Globus pallidus (tissue), 1 donor: ENCODE measurements at regions not wholly inside any gene's neighbourhood (a gene's known extent, or its start where the extent isn't known, plus 50 kb on each side); places are given as distances from the start of the nearest gene placed in this dataset.
"Not testable (repeated sequence)": the region's sequence is repeated elsewhere in the genome, so short reads cannot be mapped to it uniquely, and the experiment has no call there.

Experiments used
- DNase-seq: peaks from one replicate; pipeline ENCODE4 v3.0.0-alpha.2; 2015; ENCODE audit warnings: low spot score

DNA sequence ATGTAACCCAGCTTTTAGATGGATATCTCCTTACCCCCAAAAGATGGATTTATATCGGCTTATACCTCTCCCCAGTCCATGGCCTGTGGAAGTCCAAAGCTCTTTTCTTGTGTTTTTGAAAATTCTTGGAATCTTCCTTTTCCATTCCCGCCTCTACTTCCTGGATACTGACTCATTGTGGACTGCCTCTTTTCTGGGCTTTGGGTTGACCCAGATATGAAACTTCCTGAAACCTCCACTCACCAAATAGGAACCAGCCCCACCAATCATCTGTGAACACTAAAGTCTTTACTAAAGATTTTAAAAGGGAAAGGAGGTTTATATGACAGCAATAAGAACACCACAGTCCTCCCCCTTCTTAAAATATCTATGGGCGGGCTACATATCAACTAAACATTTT lies 163.4 kb upstream of the SYN3 start:
- DNase-seq: no peak

DNA sequence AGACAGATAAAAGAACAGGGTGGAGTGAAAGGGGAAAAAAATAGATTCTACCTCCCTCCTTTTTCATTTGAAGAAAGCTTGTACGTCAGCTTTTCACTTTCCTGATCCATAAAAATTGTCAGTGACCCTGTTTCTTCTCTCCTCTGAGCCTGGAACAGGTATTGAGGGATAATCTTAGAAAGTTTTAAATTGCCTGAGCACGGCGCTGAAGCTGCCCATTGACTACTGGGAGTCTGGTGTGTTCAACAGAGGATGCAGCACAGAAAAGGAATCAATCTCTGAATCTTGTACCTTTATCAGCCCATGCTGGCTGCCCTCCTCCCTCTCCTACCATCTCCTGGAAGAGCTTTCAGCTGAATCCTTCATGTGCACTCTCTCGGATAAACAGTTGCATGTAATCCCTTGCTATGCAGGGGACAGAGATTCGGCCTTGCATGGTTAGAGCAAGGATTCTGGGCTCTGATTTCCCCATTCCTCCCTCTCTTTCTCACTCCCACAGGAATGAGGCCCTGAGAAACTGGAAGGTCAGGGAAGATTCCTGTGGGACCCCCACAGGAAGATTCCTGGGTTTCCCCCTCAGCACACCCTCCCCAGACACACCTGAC lies 162.4 kb upstream of the SYN3 start:
- DNase-seq: no peak

DNA sequence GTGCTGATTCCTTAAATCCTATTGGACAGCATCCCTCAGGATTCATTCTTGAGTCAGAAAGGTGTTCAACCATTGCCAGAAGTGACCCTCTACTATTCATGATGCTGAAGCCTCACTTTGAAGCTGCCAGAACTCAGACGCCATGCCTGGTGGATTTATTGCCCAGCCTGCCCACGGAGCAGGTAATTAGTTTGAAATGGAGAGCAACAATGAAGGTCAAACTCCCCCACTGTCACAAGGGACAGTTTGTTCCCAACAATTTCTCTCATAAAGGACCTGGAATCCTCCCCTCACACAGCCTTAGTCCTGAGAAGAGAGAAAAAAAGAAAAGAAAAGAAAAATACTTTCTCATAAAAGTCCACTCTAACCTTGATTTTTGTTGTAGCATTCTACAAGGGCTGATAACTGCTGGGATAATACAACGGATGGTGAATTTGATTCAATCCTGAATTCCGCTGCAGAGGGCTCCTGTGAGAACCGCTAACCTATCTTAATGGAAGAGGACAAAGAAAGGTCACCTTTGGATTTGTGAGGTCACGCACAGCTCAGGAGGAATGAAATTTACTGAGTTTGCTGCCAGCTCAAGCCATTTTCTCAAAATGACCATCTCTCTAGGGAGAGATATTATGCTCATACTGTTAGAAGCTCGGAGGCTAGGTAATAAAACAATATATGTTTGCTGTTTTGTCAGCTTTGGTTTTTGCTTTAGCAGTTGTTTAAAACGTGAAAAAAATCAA lies 161.6 kb upstream of the SYN3 start:
- DNase-seq: no peak

DNA sequence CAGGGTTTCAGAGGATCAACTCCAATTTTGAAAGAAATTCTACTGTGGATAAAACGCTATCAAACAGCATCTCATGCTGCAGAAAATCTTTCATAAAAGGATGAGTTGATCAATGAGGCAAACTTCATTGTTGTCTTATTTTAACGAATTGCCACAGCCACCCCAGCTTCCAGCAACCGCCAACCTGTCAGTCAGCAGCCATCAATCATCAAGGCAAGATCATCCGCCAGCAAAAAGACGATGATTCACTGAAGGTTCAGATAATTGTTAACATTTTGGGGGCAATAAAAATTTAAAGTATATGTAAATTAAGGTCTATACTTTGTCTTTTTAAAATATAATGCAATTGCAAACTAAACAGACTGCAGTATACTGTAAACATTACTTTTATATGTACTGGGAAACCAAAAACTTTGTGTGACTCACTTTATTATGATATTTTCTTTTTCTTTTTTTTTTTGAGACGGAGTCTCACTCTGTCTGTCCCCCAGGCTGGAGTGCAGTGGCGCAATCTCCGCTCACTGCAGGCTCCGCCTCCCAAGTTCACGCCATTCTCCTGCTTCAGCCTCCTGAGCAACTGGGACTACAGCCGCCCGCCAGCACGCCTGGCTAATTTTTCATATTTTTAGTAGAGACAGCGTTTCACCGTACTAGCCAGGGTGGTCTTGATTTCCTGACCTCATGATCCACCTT lies 155.3 kb upstream of the SYN3 start:
- DNase-seq: no peak

DNA sequence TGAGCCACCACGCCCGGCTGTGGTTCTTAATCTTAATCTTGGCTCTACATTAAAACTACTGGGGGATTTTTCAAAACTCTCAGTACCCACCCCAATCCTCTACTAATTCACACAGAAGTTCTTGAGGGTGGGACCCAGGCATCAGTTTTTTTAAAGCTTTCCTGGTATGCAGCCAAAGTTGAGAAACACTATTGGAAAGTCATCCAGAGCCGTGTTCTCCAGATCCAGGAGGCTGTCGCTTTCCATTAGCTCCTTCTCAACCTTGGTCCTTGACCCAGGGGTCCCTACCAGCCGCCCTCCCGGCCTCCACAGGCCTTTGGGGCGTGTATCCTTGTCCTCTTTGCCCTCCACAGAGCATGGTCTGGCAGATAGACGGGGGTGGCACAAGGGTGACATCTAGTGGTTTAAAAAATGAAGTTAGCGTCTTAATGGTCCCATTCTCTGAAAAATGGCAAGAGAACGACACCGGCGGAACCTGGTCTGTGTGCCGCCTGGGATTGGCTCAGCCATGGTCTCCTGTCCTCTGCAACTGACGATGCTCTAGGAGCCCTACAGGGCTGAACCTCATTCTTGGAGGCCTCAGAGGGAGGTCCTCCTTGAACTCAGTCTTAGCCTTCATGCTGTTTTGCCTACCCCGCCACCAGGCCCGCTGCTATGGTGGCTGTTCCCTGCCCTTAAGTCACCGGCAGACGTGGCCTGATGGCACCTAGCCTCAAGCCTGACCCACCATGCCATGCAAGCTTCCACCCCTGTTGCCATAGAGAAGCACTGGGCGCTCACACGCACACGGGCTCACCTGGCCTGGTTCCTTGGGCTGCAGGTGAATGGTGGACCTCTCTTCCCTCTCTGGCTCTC lies 152.0 kb upstream of the SYN3 start:
- peak; percentile 15 for DNase-seq

DNA sequence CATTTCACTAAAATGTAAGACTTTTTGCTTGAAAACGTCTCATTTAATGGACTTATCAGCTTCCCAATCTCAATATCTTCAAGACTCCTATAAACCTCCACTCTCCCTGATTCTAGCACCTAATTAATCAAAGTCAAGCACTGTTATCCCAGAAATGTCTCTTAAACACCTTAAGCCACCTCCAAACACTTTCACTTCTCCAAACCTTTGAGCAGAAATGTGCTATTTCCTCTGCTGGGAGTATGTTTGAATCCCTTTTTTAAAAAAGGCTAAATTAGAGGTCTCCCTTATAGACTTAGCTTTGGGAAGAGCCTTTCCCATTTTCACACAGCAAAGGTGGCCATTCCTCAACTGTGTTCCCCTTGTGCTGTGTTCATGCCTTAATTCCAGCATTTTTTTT lies 146.2 kb upstream of the SYN3 start:
- no peak for DNase-seq

DNA sequence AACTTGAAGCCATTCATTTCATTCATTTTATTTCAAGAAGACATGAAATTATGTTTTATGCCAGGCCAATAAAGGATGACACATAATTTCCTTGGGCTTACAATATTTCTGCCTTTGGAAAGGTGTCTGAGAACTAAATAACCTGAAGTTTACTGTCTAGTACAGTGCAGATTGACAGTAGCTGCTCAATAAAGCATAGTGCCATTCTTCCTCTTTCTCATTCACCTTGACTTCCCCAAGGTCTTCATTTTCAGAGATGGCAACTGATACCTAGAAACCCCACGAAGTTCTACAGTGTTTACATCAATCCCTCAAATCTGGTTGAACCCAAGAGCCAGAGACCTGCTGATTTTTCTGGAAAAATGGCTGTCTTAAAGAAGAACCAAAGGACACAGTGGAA lies 144.3 kb upstream of the SYN3 start:
- no peak for DNase-seq

DNA sequence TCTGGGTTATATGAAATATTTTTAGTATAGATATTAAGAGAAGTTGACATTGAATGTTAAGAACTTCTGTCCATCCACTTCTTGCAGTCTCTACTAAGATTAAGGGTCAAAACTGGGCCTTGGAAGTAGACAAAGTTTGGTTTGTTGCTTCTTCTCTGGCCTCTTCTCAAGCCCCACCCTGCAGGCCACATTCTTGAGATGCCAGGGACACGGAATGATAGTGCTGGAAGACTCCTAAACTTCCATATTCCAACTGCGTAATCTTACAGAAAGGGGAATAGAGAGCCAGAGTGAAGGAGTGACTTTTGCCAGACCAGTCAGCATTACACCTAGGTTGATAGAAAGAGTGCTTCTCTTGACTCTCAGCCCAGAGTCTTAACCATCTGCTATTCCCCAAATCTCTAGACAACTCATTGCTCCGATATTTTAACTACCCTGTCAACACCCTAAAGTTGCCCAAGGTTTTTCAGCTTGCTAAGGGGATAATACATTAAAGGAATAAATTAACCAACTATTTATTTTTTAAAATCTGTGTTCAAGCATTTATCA lies 136.4 kb upstream of the SYN3 start:
- no peak for DNase-seq

DNA sequence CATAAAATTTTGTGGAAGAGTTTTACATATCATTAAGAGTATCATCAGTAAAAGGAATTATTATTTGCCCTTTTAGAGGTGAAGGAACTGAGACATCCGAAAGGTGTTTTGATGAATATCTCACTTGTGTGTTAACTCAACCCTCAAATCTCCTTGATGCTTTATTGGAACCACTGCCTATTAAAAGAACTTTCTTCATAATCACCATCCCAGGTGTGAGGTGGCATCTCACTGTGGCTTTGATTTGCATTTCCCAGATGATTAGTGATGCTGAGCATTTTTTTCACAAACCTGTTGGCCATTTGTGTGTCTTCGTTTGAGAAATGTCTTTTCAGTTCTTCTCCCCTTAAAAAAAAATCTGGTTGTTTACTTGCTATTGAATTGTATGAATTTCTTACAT lies 134.0 kb upstream of the SYN3 start:
- no peak for DNase-seq

DNA sequence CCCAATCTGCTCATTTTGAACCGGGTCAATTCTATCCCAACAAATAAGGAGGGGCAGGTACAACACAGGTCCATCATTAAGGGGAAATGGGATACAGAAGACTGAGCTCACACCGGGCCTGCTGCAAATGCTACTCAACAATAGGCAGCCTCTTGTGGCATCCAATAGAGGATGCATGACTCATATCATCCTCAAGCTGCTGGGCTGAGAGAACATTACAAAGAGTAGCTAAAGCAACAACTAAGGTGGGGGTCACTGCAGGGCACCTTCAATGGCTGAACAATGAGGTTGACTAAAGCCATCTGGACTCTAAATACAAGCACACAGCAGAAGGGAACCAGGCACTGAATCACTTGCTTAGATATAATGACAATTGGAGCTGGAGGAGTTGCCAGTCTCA lies 130.1 kb upstream of the SYN3 start:
- DNase-seq: no peak

DNA sequence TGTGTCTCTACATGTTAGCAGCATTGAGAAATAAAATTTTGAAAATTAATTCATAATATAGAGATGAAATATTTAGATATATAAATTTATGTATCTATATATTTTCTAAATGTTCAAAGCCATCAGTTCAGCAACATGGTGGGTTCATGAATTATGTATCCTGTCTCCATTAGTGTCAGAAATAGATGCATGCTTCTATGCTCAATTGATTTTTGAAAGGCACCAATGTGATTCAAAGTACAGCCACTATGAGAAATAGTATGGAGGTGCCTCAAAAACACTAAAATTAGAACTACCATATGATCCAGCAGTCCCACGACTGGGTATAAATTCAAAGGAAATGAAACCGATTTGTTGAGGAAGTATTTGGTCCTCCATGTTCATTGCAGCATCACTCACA lies 128.6 kb upstream of the SYN3 start:
- no peak for DNase-seq

DNA sequence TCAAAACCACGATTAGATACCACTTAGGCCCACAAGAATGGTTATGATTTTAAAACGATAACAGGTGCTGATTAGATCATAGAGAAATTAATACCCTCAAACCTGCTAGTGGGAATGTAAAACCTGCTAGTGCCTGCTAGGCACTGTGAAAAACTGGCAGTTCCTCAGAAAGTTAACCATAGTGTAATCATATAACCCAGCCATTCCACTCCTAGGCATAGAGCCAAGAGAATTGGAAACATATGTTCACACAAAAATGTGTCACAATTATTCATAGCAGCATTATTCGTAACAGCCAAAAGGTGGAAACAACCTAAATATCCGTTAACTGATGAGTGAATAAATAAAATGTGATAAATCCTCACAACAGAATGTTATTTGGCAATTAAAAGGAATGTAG lies 122.2 kb upstream of the SYN3 start:
- no peak for DNase-seq

DNA sequence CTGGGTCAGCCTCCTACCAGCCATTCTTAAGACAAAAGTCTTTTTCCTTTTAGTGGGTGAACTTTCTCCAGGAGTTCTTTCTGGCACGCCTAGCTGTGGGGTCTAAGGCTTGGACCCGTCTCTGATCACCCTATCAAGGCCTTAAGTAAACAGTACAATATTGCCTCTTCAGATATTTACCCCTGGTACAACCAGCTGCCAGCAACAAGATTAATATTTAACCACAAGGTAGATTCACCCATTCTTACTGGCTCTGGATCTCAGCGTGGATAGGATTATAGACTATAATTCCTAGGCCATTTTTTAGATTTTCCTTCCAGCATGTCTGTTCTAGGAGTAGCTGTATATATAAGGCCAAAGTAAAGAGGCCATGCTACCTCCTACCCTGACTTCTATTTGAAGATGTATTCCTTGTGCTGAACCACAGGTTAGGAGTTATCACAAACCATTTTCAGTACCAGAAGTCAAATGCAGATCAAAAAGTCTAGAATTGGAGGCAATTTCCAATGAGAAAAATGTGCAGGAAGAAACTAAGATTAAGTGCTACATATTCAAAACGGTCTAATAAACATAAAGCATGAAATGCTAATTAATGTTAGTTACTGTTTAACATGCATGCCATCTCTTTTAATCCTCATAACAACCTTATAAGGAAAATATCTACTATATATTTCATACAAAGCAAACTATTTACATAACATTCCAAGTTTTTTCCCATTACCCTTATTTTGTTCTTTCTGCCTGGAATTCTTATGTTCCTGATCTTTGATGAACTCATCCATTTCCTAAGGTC lies 110.0 kb upstream of the SYN3 start:
- no peak for DNase-seq

DNA sequence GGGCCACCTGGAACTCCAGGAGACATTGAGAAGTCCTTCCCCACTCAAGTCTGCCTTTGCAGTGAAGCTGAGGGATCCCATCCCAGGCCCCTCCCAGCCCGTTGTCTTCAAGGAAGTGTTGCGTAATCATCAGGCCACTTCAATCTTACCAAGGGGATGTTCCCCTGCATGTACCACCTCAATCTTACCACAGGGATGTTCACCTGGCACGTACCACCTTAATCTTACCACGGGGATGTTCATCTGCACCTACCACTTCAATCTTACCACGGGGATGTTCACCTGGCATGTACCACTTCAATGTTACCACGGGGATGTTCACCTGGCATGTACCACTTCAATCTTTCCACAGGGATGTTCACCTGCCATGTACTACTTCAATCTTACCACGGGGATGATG lies 108.0 kb upstream of the SYN3 start:
- no peak for DNase-seq

DNA sequence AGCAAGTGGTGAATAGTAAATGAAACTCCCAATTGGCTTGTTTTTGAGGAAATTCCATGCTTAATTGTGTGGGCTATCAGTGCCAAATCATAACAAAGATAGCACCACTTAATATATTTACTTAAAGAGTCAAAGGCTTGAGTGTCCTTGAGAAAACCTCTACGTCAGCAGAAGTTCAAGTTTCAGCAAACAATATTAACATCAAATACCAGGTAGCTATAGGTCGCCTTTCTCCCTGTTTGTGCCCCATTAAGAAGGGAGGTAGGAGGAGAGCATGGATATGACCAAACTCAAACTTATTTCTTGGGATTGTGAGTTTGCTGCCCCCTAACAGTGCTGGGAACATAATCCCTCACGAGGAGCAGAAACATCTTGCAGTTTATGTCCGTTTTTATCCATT lies 105.6 kb upstream of the SYN3 start:
- no peak for DNase-seq

DNA sequence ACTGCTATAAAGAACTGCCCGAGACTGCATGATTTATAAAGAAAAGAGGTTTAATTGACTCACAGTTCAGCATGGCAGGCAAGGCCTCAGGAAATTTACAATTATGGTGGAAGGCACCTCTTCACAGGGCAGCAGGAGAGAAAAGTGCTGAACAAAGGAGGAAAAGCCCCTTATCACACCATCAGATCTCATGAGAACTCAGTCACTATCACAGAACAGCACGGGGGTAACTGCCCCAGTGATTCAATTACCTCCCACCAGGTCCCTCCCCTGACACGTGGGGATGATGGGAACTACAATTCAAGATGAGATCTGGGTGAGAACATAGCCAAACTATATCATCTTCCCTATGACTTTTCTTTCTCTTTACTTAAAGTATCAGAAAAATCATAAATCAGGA lies 104.0 kb upstream of the SYN3 start:
- no peak for DNase-seq

DNA sequence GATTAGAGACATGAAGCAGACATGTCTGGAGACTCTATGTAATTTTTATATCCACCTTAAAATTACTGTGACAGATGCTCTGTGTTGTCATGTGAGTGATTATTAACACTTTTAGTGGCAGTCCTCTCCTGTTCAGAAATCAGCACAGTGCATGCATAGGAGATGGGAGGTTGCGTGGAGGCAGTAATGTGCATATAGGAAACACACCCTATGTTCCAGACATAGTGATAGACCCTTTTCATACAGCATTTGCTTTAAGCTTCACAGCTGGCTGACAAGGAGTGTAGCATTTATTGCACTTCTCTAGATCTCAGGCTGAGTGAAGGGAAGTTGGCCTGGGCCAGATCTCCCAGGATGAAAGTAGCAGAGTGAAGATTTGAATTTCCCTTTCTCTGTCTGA lies 102.3 kb upstream of the SYN3 start:
- no peak for DNase-seq

DNA sequence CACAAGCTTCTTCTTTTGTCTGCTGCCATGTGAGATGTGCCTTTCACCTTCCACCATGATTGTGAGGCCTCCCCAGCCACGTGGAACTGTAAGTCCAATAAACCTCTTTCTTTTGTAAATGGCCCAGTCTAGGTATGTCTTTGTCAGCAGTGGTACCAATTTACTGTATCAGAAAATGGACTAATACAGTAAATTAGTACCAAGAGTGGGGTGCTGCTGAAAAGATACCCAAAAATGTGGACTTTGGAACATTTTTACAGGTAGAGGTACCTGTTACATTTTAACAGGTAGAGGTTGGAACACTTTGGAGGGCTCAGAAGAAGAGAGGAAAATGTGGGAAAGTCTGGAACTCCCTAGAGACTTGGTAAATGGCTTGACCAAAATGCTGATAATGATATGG lies 96.8 kb upstream of the SYN3 start:
- not testable (repeated sequence) for DNase-seq

DNA sequence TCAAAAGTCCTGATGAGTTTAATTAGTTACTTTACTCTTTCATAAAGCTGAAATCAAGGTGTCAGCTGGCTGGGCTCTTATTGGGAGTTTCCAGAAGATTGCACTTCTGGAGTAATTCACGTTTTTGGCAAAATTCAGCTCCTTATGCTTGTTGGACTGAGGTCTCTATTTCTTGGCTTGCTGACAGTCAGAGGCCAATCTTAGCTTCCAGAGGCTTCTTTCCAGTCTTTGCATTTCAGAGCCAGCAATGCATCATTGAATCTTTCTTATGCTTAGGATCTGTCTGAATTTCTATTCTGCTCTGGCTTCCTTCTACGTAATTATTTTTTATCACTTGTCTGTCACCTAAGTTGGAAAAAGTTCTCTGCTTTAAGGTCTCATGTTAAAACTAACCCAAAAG lies 91.4 kb upstream of the SYN3 start:
- no peak for DNase-seq

DNA sequence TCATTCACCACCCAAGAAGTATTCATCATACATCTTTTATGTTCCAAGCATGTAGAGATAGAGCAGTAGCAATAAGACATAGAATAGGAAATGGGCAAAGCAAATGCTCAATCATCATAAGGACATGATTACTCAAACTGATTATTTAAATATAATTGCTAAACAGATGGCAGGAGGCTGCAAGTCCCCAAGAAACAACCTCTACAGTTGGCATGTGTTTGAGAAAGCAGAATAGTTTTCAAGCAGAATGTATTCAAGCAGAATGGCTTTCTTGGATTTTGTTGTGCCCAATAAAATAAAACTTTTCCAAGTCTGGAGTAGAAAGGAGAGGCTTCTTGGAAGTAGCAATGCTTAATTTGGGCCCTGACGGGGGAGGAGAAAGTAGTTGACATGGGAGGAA lies 86.5 kb upstream of the SYN3 start:
- DNase-seq: no peak

DNA sequence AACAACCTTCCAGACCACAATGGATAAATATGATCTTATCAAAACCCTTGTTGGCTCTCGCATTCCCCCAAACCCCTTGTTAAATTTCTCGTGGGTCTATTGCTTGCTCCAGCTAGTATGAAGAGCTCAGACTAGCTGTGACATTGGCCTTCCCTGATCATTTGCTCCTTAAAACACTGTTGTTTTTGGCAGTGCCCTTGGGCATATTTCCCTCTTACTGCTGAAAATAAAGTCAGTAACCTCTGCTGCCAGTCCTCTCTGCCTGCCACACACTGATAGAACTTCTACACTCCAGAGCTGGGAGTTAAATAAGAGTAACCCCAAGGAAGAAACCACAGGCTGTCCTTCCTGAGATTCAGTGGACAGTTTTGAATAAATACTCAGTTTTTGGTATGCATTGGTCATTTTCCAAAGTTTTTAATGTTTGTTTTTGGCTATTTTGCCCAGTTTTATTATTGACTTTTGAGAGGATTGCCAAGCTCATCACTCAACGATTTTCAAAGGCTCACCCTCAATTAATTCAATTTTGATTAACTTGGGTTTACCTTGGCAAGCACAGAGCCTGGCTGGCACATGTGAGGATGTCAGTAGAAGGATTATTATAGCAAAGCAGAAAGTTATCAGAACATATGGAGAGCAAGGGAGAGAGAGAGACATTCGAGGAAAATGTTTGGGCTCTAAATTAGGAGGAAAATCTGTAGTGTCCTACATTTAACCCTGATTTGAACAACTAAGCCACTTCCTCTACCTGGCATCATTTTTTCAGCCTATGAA lies 84.3 kb upstream of the SYN3 start:
- DNase-seq: no peak
